ENCODE measurements at regions not wholly inside any gene's neighbourhood (a gene's known extent, or its start where the extent isn't known, plus 50 kb on each side); places are given as distances from the start of the nearest gene placed in this dataset.

- DNase-seq (ENCODE audit: low spot score) (no peak), FAIRE-seq (no peak)
These were observed 66.8 kb upstream of the TMCC3 start for GRCh38 chr12:94717108-94717507.

- FAIRE-seq, result no peak
- DNase-seq (ENCODE audit: low spot score), result no peak
These were observed 66.0 kb upstream of the TMCC3 start for GRCh38 chr12:94716339-94716738.

GRCh38 chr12:94714378-94715114, 64.2 kb upstream of the TMCC3 start:
- FAIRE-seq (no peak), DNase-seq (ENCODE audit: low spot score) (peak; percentile 33)

GRCh38 chr12:94712815-94713515, 62.6 kb upstream of the TMCC3 start:
- DNase-seq (ENCODE audit: low spot score) (no peak), FAIRE-seq (no peak)

GRCh38 chr12:94710933-94711332, 60.6 kb upstream of the TMCC3 start:
- DNase-seq (ENCODE audit: low spot score), result no peak
- FAIRE-seq, result no peak

- FAIRE-seq, result no peak
- DNase-seq (ENCODE audit: low spot score), result no peak
These were observed 57.5 kb upstream of the TMCC3 start for GRCh38 chr12:94707892-94708291.

- no peak for FAIRE-seq
- DNase-seq (ENCODE audit: low spot score), result no peak
These were observed 56.7 kb upstream of the TMCC3 start for GRCh38 chr12:94707036-94707435.

GRCh38 chr12:94706250-94706661, 55.9 kb upstream of the TMCC3 start:
- no peak for DNase-seq (ENCODE audit: low spot score)
- no peak for FAIRE-seq

GRCh38 chr12:94705676-94706075, 55.3 kb upstream of the TMCC3 start:
- FAIRE-seq (no peak), DNase-seq (ENCODE audit: low spot score) (no peak)

- DNase-seq (ENCODE audit: low spot score), result no peak
- FAIRE-seq, result no peak
These were observed 54.3 kb upstream of the TMCC3 start for GRCh38 chr12:94704452-94705306.

GRCh38 chr12:94702696-94703095, 52.3 kb upstream of the TMCC3 start:
- no peak for DNase-seq (ENCODE audit: low spot score)
- FAIRE-seq, result no peak

GRCh38 chr12:94701711-94702110, 51.4 kb upstream of the TMCC3 start:
- FAIRE-seq (no peak), DNase-seq (ENCODE audit: low spot score) (no peak)

- DNase-seq (ENCODE audit: low spot score) (no peak), FAIRE-seq (no peak)
These were observed 50.3 kb upstream of the TMCC3 start for GRCh38 chr12:94700662-94701061.

Data from RCC 7860 (cell line).